GM12865 (cell line): ENCODE measurements at regions not wholly inside any gene's neighbourhood (a gene's known extent, or its start where the extent isn't known, plus 50 kb on each side); places are given as distances from the start of the nearest gene placed in this dataset.
"Not testable (repeated sequence)": the region's sequence is repeated elsewhere in the genome, so short reads cannot be mapped to it uniquely, and the experiment has no call there.

Experiments used
- DNase-seq: peaks from one replicate; pipeline ENCODE4 v3.0.0; 2010; ENCODE audit warnings: low read depth
- H3K4me3 ChIP-seq: 2 replicates; pipeline ENCODE4 v1.5.1; 2011; ENCODE audit warnings: mild to moderate bottlenecking, low read depth, low read length, control low read depth
- TF ChIP-seq, protein P1 (sequence below): IDR thresholded peaks from 2 replicates; pipeline ENCODE4 v1.5.1; 2011; ENCODE audit warnings: low read length, control low read depth, low read depth, inconsistent platforms; ENCODE audit not compliant: insufficient read depth; ENCODE audit errors: missing control alignments

DNA sequence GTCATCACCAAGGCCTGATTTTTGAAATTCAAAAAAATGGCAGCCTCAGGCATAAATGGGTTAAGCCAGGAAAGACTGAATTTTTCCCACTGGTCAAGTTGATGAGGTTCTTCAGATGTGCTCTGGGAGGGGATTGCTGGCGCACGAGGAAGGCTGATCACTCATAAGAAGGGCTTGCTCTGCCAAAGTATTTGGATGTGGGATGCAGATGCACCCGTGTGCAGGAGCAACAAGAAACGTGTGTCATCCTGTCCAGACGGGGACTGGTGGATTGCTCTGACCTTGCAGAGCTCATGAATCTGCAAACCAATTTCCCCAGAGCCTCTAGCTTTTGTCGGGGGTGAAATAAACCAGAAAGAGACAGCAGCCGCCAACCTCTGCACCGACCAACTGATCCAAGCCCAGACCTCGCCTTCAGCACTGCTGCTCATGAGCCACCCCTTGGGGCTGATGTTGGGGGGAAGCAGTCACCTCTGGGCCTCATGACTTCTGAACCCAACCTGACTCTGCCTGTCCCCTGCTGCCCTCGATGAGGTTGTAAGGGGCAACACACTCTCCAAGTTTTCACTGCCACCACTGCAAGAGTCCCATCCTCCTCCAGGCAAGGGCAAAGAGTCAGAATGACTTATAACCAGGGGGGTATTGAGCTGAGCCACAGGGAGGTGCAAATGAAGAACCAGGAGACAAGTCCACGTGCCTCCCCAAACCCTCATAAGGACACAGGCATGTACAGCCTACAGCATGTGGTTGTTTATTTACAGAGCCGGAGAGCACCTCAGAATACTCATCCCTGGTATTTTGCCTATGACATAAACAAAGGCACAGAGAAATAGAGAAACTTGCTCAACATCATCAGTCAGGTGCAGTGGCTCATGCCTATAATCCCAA, 452.0 kb downstream of the SOX9 start:
- TF ChIP-seq, protein P1, sequence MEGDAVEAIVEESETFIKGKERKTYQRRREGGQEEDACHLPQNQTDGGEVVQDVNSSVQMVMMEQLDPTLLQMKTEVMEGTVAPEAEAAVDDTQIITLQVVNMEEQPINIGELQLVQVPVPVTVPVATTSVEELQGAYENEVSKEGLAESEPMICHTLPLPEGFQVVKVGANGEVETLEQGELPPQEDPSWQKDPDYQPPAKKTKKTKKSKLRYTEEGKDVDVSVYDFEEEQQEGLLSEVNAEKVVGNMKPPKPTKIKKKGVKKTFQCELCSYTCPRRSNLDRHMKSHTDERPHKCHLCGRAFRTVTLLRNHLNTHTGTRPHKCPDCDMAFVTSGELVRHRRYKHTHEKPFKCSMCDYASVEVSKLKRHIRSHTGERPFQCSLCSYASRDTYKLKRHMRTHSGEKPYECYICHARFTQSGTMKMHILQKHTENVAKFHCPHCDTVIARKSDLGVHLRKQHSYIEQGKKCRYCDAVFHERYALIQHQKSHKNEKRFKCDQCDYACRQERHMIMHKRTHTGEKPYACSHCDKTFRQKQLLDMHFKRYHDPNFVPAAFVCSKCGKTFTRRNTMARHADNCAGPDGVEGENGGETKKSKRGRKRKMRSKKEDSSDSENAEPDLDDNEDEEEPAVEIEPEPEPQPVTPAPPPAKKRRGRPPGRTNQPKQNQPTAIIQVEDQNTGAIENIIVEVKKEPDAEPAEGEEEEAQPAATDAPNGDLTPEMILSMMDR, result no peak
- H3K4me3 ChIP-seq, result no peak overlapping the region
- no peak for DNase-seq

- DNase-seq, H3K4me3 ChIP-seq: not testable (repeated sequence)
These were observed 452.6 kb downstream of the SOX9 start for GRCh38 chr17:72573492-72573801.

DNA sequence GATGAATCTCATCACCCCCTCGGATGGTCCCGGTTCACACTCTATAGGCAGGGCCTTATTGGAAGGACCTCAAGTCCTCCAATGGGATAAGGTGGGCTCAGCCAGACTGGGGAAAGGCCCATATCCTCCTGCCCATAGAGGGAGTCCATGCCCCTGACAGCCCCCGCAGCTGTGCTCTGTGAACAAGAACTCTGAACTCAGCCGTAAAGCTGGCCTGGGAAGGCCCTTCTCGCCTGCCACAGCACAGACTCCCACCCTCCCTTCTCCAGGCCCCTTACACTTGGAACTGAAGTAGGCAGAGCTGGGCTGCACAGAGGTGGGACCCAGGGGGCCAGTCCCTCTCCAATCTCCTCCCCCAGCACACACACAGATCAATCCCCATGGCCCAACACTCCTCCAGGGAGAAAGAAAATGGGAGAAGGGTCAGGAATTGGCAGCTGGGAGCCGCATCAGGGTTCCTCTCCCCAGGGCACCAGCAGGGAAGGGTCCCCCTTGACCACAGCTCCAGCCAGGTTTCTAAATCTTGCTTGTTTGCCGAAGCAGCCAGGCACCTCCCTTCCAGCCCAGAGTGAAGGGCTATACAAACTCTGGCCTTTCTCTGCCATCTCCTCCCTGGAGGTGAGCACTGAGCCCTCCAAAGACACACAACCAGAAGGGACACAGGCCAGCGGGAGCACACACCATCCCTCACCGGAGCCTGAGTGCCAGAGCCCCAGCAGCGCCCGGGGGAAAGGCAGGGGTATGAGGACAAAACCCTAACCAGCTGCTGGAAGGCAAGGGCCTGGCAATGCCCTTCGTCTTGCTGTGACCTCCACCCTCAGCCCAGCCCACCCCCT, 454.1 kb downstream of the SOX9 start:
- TF ChIP-seq, protein P1, result no peak
- no peak for DNase-seq
- H3K4me3 ChIP-seq, result no peak overlapping the region

DNA sequence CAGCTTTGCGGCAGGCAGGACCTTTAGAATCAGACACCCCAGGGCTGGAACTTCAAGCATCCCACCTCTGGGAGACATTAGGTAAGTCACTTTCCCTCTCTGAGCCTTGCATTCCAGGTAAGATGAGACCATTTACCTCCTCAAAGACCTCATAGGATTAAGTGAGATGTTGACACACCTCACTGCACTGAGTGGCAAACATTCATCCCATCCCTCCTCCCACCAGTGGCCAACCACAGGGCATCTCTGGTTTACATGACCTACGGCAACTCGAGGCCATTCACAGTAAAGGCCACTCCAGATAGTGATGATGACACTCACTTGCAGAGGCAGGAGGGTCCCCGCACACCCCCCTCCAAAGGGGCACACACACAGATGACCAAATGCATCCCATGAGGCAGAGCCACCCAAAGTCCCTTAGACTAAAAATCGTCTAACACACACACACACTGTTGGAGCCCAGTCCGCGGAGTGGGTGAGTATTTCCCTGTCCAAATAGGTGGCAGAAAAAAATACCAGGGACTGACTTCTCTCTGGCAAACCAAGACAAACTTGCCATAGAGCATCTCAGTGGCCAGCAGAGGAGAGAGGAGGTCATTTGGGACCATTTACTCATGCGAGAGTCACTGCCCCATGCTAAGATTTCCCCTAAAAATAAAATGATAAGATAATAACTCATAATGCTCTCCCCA, 454.9 kb downstream of the SOX9 start:
- H3K4me3 ChIP-seq, result no peak overlapping the region

GRCh38 chr17:72576289-72576759, 455.5 kb downstream of the SOX9 start:
- TF ChIP-seq, protein P1, result no peak
- H3K4me3 ChIP-seq, result no peak overlapping the region
- DNase-seq, result no peak

More for the DNA sequence above, 454.9 kb downstream of the SOX9 start:
- DNase-seq, result no peak
- TF ChIP-seq, protein P1, result no peak

DNA sequence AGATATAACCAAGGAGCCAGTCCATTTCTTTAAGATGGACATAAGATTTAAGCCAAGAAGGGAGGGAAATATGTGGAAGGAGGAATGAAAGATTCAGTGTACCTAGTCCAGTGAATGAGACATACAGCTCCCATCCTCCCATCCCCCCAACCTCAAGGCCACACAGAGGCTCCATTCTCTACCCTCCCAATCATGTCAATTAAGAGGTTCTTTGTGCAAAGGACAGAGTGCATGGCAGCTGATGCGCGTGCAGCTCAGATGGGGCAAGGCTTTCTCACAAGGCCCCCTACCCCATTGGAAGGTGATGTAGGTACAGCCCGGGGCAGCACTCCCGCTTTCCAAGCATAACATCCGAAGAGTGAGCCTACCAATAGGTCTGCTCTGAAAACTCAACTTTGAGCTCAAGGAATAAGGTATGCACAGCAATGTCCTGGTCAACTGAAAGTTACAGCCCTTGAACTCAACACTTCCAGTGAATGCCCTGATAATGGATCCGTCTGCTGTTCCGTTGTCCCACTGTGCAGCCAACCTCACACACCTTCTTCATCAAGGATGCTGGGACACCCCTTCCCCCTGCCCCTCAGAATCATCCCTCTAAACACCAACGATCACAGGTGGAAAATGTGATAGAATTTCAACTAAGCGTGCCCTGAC, 458.1 kb downstream of the SOX9 start:
- no peak for DNase-seq
- TF ChIP-seq, protein P1, result no peak
- H3K4me3 ChIP-seq, result no peak overlapping the region
